ENCODE measurements at regions not wholly inside any gene's neighbourhood (a gene's known extent, or its start where the extent isn't known, plus 50 kb on each side); places are given as distances from the start of the nearest gene placed in this dataset.
"Not testable (repeated sequence)": the region's sequence is repeated elsewhere in the genome, so short reads cannot be mapped to it uniquely, and the experiment has no call there.

- not testable (repeated sequence) for TF ChIP-seq ARNTL (CRISPR knock-in tag; IDR thresholded peaks at IDR 0.05; ENCODE audit: borderline replicate concordance, low read depth); GLIS3 (CRISPR knock-in tag; IDR thresholded peaks at IDR 0.05)
- TF ChIP-seq, protein P1, sequence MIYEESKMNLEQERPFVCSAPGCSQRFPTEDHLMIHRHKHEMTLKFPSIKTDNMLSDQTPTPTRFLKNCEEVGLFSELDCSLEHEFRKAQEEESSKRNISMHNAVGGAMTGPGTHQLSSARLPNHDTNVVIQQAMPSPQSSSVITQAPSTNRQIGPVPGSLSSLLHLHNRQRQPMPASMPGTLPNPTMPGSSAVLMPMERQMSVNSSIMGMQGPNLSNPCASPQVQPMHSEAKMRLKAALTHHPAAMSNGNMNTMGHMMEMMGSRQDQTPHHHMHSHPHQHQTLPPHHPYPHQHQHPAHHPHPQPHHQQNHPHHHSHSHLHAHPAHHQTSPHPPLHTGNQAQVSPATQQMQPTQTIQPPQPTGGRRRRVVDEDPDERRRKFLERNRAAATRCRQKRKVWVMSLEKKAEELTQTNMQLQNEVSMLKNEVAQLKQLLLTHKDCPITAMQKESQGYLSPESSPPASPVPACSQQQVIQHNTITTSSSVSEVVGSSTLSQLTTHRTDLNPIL (CRISPR knock-in tag; IDR thresholded peaks at IDR 0.05; ENCODE audit: low read depth) = not testable (repeated sequence)
Observed at GRCh38 chr14:105675433-105675832, 149.1 kb downstream of the TMEM121 start.
